ENCODE measurements at regions not wholly inside any gene's neighbourhood (a gene's known extent, or its start where the extent isn't known, plus 50 kb on each side); places are given as distances from the start of the nearest gene placed in this dataset.

GRCh38 chr1:194809665-194810064, 1623.3 kb upstream of the B3GALT2 start:
- TF ChIP-seq CTCF (IDR thresholded peaks at IDR 0.05) = no peak
- TF ChIP-seq NR3C1 (IDR thresholded peaks at IDR 0.05) = no peak
- TF ChIP-seq NFE2L2 (conservative IDR thresholded peaks at IDR 0.05; ENCODE audit: low read length) = no peak
- TF ChIP-seq ZNF302 (CRISPR knock-in tag; IDR thresholded peaks at IDR 0.05) = no peak

All from A549 (cell line).